Cerebellar nuclear complex (tissue), 1 donor: ENCODE measurements at regions not wholly inside any gene's neighbourhood (a gene's known extent, or its start where the extent isn't known, plus 50 kb on each side); places are given as distances from the start of the nearest gene placed in this dataset.

Source experiments
- DNase-seq, 2 experiments: peaks; one replicate each; lab custom pipeline; 2025; lab: John Stamatoyannopoulos, UW

DNA sequence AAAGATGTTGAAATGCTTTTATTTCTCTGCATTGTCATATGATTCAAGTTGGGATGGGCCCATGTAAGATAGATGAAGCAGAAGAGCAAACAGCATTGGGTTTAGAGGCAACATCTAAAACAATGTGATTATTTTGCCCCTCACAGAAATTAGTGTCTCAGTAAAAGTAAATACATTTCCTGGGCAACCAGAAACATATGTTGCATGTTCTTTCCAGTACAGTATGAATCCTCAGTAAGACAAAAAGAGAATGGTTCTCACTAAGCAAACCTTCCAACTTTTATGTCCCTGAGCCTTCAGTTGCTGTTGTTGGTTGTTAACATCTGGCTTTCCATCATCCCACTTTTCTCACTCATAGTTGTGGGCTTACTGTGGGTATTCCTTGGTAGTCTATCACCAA is 222.5 kb upstream of the PRPS1L1 start:
- DNase-seq: no peak

GRCh38 chr7:18257711-18258110 is 230.1 kb upstream of the PRPS1L1 start:
- DNase-seq: no peak

DNA sequence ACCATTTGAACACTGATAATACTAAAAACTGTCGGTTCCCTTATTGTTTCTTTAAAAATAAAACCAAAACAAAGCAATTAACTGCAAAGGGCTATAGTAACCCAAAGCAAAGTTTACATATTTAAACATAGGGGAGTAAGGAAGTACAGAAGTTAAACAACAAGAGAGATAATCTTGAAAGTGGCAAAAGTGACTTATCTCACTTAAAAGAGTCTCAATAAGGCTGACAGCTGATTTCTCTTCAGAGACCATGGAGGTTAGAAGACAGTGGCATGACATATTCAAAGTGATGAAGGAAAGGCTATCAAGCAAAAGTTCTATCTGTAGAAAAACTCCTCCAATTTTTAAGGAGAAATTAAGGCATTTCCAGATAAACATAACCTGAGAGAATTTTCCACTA is 233.5 kb upstream of the HDAC9 start:
- no peak for DNase-seq

GRCh38 chr7:18265611-18266281 is 229.8 kb upstream of the HDAC9 start:
- DNase-seq: no peak

- DNase-seq: no peak
Observed at GRCh38 chr7:18268571-18268970, 227.0 kb upstream of the HDAC9 start.

GRCh38 chr7:18276380-18276779 is 219.2 kb upstream of the HDAC9 start:
- DNase-seq: no peak

- no peak for DNase-seq
Observed at GRCh38 chr7:18278316-18278715, 217.2 kb upstream of the HDAC9 start.

- DNase-seq: no peak
Observed at GRCh38 chr7:18283045-18283444, 212.5 kb upstream of the HDAC9 start.

DNA sequence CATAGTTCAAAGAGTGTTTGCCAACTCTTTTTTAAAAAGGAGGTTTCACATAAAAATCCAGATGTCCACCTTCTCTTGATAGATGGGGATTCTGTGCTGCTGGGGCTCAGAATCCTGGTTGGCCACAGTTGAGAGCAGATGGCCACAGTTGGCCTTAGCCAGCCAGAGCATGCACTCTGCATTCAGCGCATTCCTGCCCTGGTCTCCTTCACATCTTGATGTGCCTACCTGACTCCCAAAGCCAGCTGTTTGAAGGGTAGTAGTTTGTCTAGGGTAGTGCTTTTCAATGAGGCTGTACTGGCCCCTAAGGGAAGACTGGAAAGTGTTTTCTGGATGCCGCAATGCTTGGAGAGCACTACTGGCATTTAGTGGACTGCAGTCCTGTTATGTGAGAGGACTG is 208.1 kb upstream of the HDAC9 start:
- DNase-seq: no peak

DNA sequence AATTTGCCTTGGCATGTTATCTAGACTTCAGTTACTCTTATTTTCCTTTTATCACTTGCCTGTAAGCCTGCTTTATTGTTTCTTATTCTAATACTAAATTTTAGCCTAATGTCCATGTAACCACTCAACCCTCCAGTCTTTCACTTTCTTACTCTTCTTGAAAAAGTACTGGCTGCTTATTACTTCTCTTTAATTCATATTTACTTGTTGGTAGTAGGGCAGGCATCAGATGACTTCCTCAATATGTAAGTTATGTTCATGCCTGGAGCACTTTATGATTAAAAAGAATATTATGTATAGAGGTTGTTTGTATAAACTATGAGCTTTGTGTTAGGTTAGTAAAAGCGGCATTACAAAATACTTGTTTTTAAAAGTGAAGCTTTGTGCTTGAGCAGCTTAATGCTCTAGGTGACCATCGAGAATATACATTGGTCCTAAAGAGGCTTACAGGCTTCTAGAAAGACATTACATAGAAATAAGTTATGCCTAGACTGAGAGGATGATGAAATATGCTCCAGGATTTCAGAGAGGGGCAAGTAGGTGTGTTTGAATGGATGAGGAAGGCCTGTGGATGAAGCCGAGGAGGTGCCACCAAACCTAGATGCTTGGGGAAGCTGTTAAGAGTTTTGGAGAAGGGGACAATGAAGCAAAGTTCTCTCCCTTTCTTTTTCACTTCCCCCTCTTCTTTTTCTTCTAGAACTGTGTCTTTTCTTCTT is 207.1 kb upstream of the HDAC9 start:
- no peak for DNase-seq

- no peak for DNase-seq
Observed at GRCh38 chr7:18289788-18290187, 205.8 kb upstream of the HDAC9 start.

DNA sequence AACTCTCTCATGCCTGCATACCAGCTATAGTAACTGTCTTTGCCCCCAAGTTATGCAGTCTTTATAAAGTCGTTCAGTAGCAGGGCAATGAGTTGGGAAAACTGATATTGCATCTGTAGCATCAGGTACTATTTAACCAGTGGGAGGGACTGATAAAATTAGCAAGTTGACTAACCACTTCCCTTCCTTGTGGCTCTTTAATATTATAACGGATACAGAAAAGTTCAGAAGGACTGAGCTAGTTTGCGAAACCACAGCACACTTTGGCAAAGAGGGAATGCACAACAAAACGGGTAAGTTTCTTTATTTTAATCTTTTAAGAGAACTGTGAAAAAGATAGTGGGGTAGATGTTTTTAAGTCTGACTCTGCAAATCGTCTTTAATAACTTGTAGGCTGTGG is 205.3 kb upstream of the HDAC9 start:
- DNase-seq: no peak

GRCh38 chr7:18290865-18291264 is 204.7 kb upstream of the HDAC9 start:
- DNase-seq: no peak

- DNase-seq: no peak
Observed at GRCh38 chr7:18292584-18292983, 203.0 kb upstream of the HDAC9 start.

- DNase-seq: no peak
Observed at GRCh38 chr7:18293759-18294158, 201.8 kb upstream of the HDAC9 start.

GRCh38 chr7:18294411-18294810 is 201.1 kb upstream of the HDAC9 start:
- no peak for DNase-seq

DNA sequence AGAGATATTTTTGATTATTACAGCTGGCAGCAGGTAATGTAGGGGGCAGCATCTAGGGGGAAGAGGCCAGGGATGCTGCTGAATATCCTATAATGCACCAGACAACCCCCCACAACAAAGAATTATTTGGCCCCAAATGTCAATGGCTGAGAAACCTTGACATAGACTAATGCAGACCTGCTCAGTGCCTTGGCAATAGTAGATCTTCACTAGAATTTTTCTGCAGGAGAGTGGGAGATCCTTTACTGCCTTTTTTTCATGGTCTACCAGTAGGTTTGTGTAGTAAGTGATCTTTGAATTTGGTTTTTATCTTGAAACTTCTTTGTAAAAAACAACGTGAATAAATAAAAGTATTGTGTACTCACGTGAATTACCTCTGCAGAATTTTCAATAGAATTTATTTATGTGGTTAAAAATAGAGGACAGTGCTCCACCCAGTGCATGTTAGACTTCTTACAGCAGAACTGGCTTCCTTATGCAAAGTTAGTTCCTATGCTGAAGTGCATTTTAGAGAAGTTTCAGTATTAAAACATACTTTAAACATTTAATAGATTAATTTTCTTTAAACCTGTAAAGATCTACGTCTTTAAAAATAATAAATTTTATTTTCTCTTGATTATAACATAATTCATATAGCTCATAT is 199.6 kb upstream of the HDAC9 start:
- no peak for DNase-seq

- no peak for DNase-seq
Observed at GRCh38 chr7:18302097-18302496, 193.5 kb upstream of the HDAC9 start.

GRCh38 chr7:18305866-18306265 is 189.7 kb upstream of the HDAC9 start:
- no peak for DNase-seq

DNA sequence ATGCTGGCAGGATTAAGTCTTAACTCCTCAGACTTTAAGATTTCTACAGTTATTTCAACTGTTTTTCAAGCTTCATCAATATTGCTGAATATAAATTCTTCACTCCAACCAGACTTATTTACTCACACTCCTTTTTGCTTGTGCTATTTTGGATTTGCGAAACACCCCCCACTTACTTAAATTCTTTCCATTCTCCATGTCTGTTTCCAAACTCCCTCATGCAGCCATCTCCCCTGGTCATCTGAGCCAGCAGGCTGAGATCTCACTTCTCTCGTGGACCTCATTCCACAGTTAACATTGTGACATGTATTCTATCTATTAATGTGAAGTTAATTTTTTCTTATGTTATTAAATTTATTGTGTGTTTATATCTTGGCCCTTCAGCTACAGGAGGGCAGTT is 188.9 kb upstream of the HDAC9 start:
- no peak for DNase-seq

- DNase-seq: no peak
Observed at GRCh38 chr7:18308938-18309337, 186.6 kb upstream of the HDAC9 start.

GRCh38 chr7:18312482-18312881 is 183.1 kb upstream of the HDAC9 start:
- no peak for DNase-seq

DNA sequence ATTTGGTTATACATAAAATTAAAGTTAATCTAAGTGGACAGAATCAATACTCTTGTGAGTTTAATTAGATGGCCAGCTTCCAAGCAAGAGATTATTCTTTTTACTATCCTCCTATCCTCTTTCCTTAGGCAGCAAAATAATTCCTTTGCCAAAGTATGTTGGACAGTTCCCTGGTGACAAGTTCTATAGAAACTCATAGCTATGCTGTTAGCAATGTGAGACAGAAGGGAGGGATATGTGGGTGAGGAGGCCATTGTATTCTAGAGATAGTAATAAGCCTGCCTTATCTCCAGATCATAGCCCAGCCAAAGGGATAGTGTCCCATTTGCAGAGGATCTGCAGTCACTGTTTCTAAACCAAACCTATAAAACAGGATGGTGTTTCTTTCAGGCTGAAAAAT is 181.6 kb upstream of the HDAC9 start:
- DNase-seq: no peak
